ENCODE measurements at regions not wholly inside any gene's neighbourhood (a gene's known extent, or its start where the extent isn't known, plus 50 kb on each side); places are given as distances from the start of the nearest gene placed in this dataset.

- H3K36me3 Mint-ChIP-seq, result no peaks in the 10 kb centered on the region
Observed at GRCh38 chr3:104909198-104909597, 457.5 kb upstream of the ALCAM start.

DNA sequence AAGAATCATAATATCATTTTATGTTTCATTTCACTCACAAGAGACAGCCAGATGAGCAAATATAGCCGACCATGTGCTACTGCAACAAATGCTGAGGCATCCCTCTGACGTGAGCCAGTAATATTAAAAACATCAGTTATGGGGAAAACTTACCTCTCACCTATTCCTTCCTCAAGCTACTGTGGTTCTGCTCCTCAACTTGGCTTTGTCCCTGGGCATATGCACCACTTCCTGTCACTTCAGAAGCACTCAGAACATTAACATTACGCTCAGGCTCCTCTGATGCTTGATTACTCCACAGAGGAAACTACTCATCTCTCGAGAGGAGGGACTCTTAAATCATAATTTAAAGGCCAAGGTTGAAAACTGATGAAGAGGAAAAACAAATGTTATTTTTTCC lies 457.0 kb upstream of the ALCAM start:
- 74% methylated on average over 3 of the region's 4 CpGs for WGBS (ENCODE audit: insufficient coverage)
- H3K4me3 ChIP-seq (ENCODE audit: low read length), result no peak overlapping the region
- no peak for ATAC-seq
- no peak for DNase-seq
- Mint-ChIP-seq H3K4me1 (no peaks in the 10 kb centered on the region), H3K27ac (no peak overlapping the region), H3K4me3 (no peak overlapping the region), H3K36me3 (no peaks in the 10 kb centered on the region), H3K9me3 (peaks cover 0 to 5% of the 10 kb centered on the region in 2 donors), H3K27me3 (ENCODE audit: low read depth in 2 of 2) (no peaks in the 10 kb centered on the region)
- TF ChIP-seq, protein P1, sequence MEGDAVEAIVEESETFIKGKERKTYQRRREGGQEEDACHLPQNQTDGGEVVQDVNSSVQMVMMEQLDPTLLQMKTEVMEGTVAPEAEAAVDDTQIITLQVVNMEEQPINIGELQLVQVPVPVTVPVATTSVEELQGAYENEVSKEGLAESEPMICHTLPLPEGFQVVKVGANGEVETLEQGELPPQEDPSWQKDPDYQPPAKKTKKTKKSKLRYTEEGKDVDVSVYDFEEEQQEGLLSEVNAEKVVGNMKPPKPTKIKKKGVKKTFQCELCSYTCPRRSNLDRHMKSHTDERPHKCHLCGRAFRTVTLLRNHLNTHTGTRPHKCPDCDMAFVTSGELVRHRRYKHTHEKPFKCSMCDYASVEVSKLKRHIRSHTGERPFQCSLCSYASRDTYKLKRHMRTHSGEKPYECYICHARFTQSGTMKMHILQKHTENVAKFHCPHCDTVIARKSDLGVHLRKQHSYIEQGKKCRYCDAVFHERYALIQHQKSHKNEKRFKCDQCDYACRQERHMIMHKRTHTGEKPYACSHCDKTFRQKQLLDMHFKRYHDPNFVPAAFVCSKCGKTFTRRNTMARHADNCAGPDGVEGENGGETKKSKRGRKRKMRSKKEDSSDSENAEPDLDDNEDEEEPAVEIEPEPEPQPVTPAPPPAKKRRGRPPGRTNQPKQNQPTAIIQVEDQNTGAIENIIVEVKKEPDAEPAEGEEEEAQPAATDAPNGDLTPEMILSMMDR (IDR thresholded peaks at IDR 0.05), result no peak
- no peaks in the 10 kb centered on the region for H3K27me3 ChIP-seq (ENCODE audit: control insufficient read depth, insufficient read depth, low read length)
- intact Hi-C loops (cut with micrococcal nuclease), result no loop called here
- H3K36me3 ChIP-seq (ENCODE audit: control insufficient read depth, insufficient read depth, low read length), result no peaks in the 10 kb centered on the region
- H3K27ac ChIP-seq (ENCODE audit: low read length), result no peak overlapping the region
- no peaks in the 10 kb centered on the region for H3K4me1 ChIP-seq (ENCODE audit: control insufficient read depth, insufficient read depth, low read length)
- peaks cover 10% of the 10 kb centered on the region for H3K9me3 ChIP-seq (ENCODE audit: control insufficient read depth, insufficient read depth, low read length)

More at GRCh38 chr3:104909198-104909597, 457.5 kb upstream of the ALCAM start:
- H3K27me3 Mint-ChIP-seq (ENCODE audit: low read depth in 2 of 2), result no peaks in the 10 kb centered on the region
- ATAC-seq (no peak), DNase-seq (no peak)
- Histone ChIP-seq H3K27ac (ENCODE audit: low read length) (no peak overlapping the region), H3K36me3 (ENCODE audit: control insufficient read depth, insufficient read depth, low read length) (no peaks in the 10 kb centered on the region), H3K4me3 (ENCODE audit: low read length) (no peak overlapping the region), H3K4me1 (ENCODE audit: control insufficient read depth, insufficient read depth, low read length) (no peaks in the 10 kb centered on the region), H3K9me3 (ENCODE audit: control insufficient read depth, insufficient read depth, low read length) (peaks cover 10% of the 10 kb centered on the region), H3K27me3 (ENCODE audit: control insufficient read depth, insufficient read depth, low read length) (no peaks in the 10 kb centered on the region)
- no peaks in the 10 kb centered on the region for H3K4me1 Mint-ChIP-seq
- WGBS (ENCODE audit: insufficient coverage), result 67% methylated on average over 1 of the region's 1 CpG
- TF ChIP-seq, protein P1 (IDR thresholded peaks at IDR 0.05), result no peak
- no peak overlapping the region for H3K4me3 Mint-ChIP-seq
- peaks cover 0 to 5% of the 10 kb centered on the region in 2 donors for H3K9me3 Mint-ChIP-seq
- H3K27ac Mint-ChIP-seq, result no peak overlapping the region
- intact Hi-C loops (cut with micrococcal nuclease), result no loop called here

- intact Hi-C loops (cut with micrococcal nuclease), result no loop called here
- no peak overlapping the region for H3K4me3 Mint-ChIP-seq
Observed at GRCh38 chr3:104911376-104911775, 455.3 kb upstream of the ALCAM start.

GRCh38 chr3:104916971-104917370 lies 449.7 kb upstream of the ALCAM start:
- no peaks in the 10 kb centered on the region for H3K36me3 Mint-ChIP-seq
- no peak for DNase-seq
- no peak overlapping the region for H3K4me3 Mint-ChIP-seq
- no peaks in the 10 kb centered on the region for H3K9me3 ChIP-seq (ENCODE audit: control insufficient read depth, insufficient read depth, low read length)
- H3K27ac ChIP-seq (ENCODE audit: low read length), result no peak overlapping the region
- WGBS (ENCODE audit: insufficient coverage), result 88% methylated on average over 1 of the region's 1 CpG
- H3K4me1 ChIP-seq (ENCODE audit: control insufficient read depth, insufficient read depth, low read length), result no peaks in the 10 kb centered on the region
- no peak for ATAC-seq
- H3K4me3 ChIP-seq (ENCODE audit: low read length), result no peak overlapping the region
- H3K4me1 Mint-ChIP-seq, result no peaks in the 10 kb centered on the region
- no peaks in the 10 kb centered on the region for H3K27me3 ChIP-seq (ENCODE audit: control insufficient read depth, insufficient read depth, low read length)
- TF ChIP-seq, protein P1 (IDR thresholded peaks at IDR 0.05), result no peak
- intact Hi-C loops (cut with micrococcal nuclease), result no loop called here
- no peaks in the 10 kb centered on the region for H3K36me3 ChIP-seq (ENCODE audit: control insufficient read depth, insufficient read depth, low read length)
- H3K27me3 Mint-ChIP-seq (ENCODE audit: low read depth in 2 of 2), result no peaks in the 10 kb centered on the region
- no peak overlapping the region for H3K27ac Mint-ChIP-seq
- peaks cover 5 to 16% of the 10 kb centered on the region in 2 donors for H3K9me3 Mint-ChIP-seq

More at GRCh38 chr3:104911376-104911775, 455.3 kb upstream of the ALCAM start:
- no CpG with 5 or more reads among the region's 1 CpG for WGBS (ENCODE audit: insufficient coverage)
- TF ChIP-seq, protein P1 (IDR thresholded peaks at IDR 0.05), result no peak
- no peaks in the 10 kb centered on the region for H3K4me1 ChIP-seq (ENCODE audit: control insufficient read depth, insufficient read depth, low read length)
- DNase-seq (no peak), ATAC-seq (no peak)
- H3K4me3 ChIP-seq (ENCODE audit: low read length), result no peak overlapping the region
- H3K27ac ChIP-seq (ENCODE audit: low read length), result no peak overlapping the region
- Mint-ChIP-seq H3K4me1 (no peaks in the 10 kb centered on the region), H3K27me3 (ENCODE audit: low read depth in 2 of 2) (no peaks in the 10 kb centered on the region), H3K9me3 (peaks cover 0 to 10% of the 10 kb centered on the region in 2 donors), H3K27ac (no peak overlapping the region), H3K36me3 (no peaks in the 10 kb centered on the region)
- H3K36me3 ChIP-seq (ENCODE audit: control insufficient read depth, insufficient read depth, low read length), result no peaks in the 10 kb centered on the region
- H3K9me3 ChIP-seq (ENCODE audit: control insufficient read depth, insufficient read depth, low read length), result peaks cover 4% of the 10 kb centered on the region
- H3K27me3 ChIP-seq (ENCODE audit: control insufficient read depth, insufficient read depth, low read length), result no peaks in the 10 kb centered on the region
